Ovary (tissue), 3 donors: ENCODE measurements at regions not wholly inside any gene's neighbourhood (a gene's known extent, or its start where the extent isn't known, plus 50 kb on each side); places are given as distances from the start of the nearest gene placed in this dataset.

Experiments used
- CTCF ChIP-seq, 3 donors: fragments of 450-650 bp in 2 of 3; fragments of 200-600 bp in 1 of 3; IDR thresholded peaks; one replicate each; pipeline versions ENCODE4 v1.5.1 to v1.8.0; 2016 to 2022; ENCODE audit warnings: antibody characterized with exemption in 3 of 3, mild to moderate bottlenecking in 1 of 3
- EP300 ChIP-seq: sonication (generic); formaldehyde crosslinking; IDR thresholded peaks from one replicate; pipeline ENCODE4 v1.6.1; 2017; ENCODE audit warnings: antibody characterized with exemption
- POLR2A ChIP-seq: fragments of 450-650 bp; IDR thresholded peaks from one replicate; pipeline ENCODE4 v1.6.1; 2017; ENCODE audit warnings: antibody characterized with exemption, mild to moderate bottlenecking, moderate library complexity
- donor health status: DM: no; HTN: no; CAD: no.

GRCh38 chr4:171031338-171031737, 781.9 kb upstream of the GALNTL6 start:
- no peak for TF ChIP-seq CTCF (IDR thresholded peaks at IDR 0.05)
- no peak for TF ChIP-seq POLR2A
- no peak for TF ChIP-seq EP300
